Stimulated activated CD4-positive, alpha-beta T cell treated with anti-CD3 and anti-CD28 coated beads, Interleukin-4, amount 100 ng/mL, for 48 hours (primary cell): ENCODE measurements at regions not wholly inside any gene's neighbourhood (a gene's known extent, or its start where the extent isn't known, plus 50 kb on each side); places are given as distances from the start of the nearest gene placed in this dataset.

Source experiments
- DNase-seq, 2 donors: peaks; one replicate each; pipeline ENCODE4 v3.0.0-alpha.2; 2020; ENCODE audit warnings: low read depth in 2 of 2

GRCh38 chr3:115470254-115470653 is 153.1 kb upstream of the GAP43 start:
- no peak for DNase-seq

GRCh38 chr3:115475178-115476041 is 147.9 kb upstream of the GAP43 start:
- DNase-seq: no peak

- DNase-seq: no peak
Observed at GRCh38 chr3:115476472-115476871, 146.8 kb upstream of the GAP43 start.

GRCh38 chr3:115478359-115478758 is 145.0 kb upstream of the GAP43 start:
- DNase-seq: no peak

- no peak for DNase-seq
Observed at GRCh38 chr3:115486880-115487279, 136.4 kb upstream of the GAP43 start.

- no peak for DNase-seq
Observed at GRCh38 chr3:115487968-115488367, 135.3 kb upstream of the GAP43 start.

- DNase-seq: no peak
Observed at GRCh38 chr3:115488409-115488808, 134.9 kb upstream of the GAP43 start.

GRCh38 chr3:115494826-115495225 is 128.5 kb upstream of the GAP43 start:
- no peak for DNase-seq

GRCh38 chr3:115498421-115498820 is 124.9 kb upstream of the GAP43 start:
- no peak for DNase-seq

- DNase-seq: no peak
Observed at GRCh38 chr3:115498898-115499297, 124.4 kb upstream of the GAP43 start.

GRCh38 chr3:115499666-115500065 is 123.6 kb upstream of the GAP43 start:
- no peak for DNase-seq

- DNase-seq: no peak
Observed at GRCh38 chr3:115500795-115501194, 122.5 kb upstream of the GAP43 start.

GRCh38 chr3:115502128-115502527 is 121.2 kb upstream of the GAP43 start:
- DNase-seq: no peak

GRCh38 chr3:115503394-115503793 is 119.9 kb upstream of the GAP43 start:
- DNase-seq: no peak

GRCh38 chr3:115508562-115508961 is 114.7 kb upstream of the GAP43 start:
- DNase-seq: no peak

GRCh38 chr3:115512565-115513415 is 110.5 kb upstream of the GAP43 start:
- no peak for DNase-seq

- DNase-seq: no peak
Observed at GRCh38 chr3:115513416-115513800, 109.9 kb upstream of the GAP43 start.

GRCh38 chr3:115517457-115518050 is 105.8 kb upstream of the GAP43 start:
- no peak for DNase-seq

GRCh38 chr3:115518100-115518852 is 105.0 kb upstream of the GAP43 start:
- no peak for DNase-seq

GRCh38 chr3:115520241-115520640 is 103.1 kb upstream of the GAP43 start:
- DNase-seq: no peak

GRCh38 chr3:115520651-115521245 is 102.6 kb upstream of the GAP43 start:
- no peak for DNase-seq
